ENCODE measurements at regions not wholly inside any gene's neighbourhood (a gene's known extent, or its start where the extent isn't known, plus 50 kb on each side); places are given as distances from the start of the nearest gene placed in this dataset.

- no peak for TF ChIP-seq POLR2A (IDR thresholded peaks at IDR 0.05; ENCODE audit: low read depth, low read length)
- no peak for TF ChIP-seq POLR2AphosphoS5 (IDR thresholded peaks at IDR 0.05; ENCODE audit: low read depth, low read length)
- TF ChIP-seq TAF1 (IDR thresholded peaks at IDR 0.05; ENCODE audit: borderline replicate concordance, low read depth, low read length) = no peak
Measured at GRCh38 chr6:168826726-168827585, 386.0 kb downstream of the SMOC2 start.

Data from GM12892 (cell line).